Natural killer cell (primary cell): ENCODE measurements at regions not wholly inside any gene's neighbourhood (a gene's known extent, or its start where the extent isn't known, plus 50 kb on each side); places are given as distances from the start of the nearest gene placed in this dataset.
"Not testable (repeated sequence)": the region's sequence is repeated elsewhere in the genome, so short reads cannot be mapped to it uniquely, and the experiment has no call there.

Experiments
- ATAC-seq, 3 donors: fragments of 150-1000 bp in 2 of 3; fragments of 200-7000 bp in 1 of 3; cut with Tn5 transposase; 1 replicate in 1 of 3; 2 replicates in 2 of 3; pipeline ENCODE4 v1.10.0; 2021; ENCODE audit warnings: mild to moderate bottlenecking in 2 of 3, moderate library complexity in 2 of 3
- DNase-seq, 2 donors: peaks; one replicate each; pipeline versions ENCODE4 v3.0.0 to v3.0.0-alpha.2; 2013 to 2021; ENCODE audit warnings: mixed read lengths in 1 of 2
- H3K27ac ChIP-seq: one replicate; pipeline ENCODE4 v1.5.1; 2013; ENCODE audit warnings: mild to moderate bottlenecking, low read length
- H3K27me3 ChIP-seq: one replicate; pipeline ENCODE4 v1.6.1; 2013; ENCODE audit warnings: low read length; ENCODE audit not compliant: control insufficient read depth, insufficient read depth
- H3K36me3 ChIP-seq: one replicate; pipeline ENCODE4 v1.6.1; 2013; ENCODE audit warnings: low read length; ENCODE audit not compliant: control insufficient read depth, insufficient read depth
- H3K4me1 ChIP-seq: one replicate; pipeline ENCODE4 v1.6.1; 2013; ENCODE audit warnings: low read length; ENCODE audit not compliant: control insufficient read depth, insufficient read depth
- H3K4me3 ChIP-seq: one replicate; pipeline ENCODE4 v1.5.1; 2013; ENCODE audit warnings: low read length
- H3K9me3 ChIP-seq: one replicate; pipeline ENCODE4 v1.6.1; 2013; ENCODE audit warnings: low read length; ENCODE audit not compliant: control insufficient read depth, insufficient read depth
- H3K27ac Mint-ChIP-seq, 2 donors: one replicate each; pipeline ENCODE4 v1.8.0; 2022; ENCODE audit warnings: mild to moderate bottlenecking in 2 of 2, mixed read lengths in 2 of 2, moderate library complexity in 1 of 2
- H3K27me3 Mint-ChIP-seq, 2 donors: one replicate each; pipeline ENCODE4 v1.8.0; 2022; ENCODE audit warnings: low read depth in 2 of 2, mixed read lengths in 2 of 2
- H3K36me3 Mint-ChIP-seq: one replicate; pipeline ENCODE4 v1.8.0; 2022; ENCODE audit warnings: mixed read lengths
- H3K4me1 Mint-ChIP-seq, 2 donors: one replicate each; pipeline ENCODE4 v1.8.0; 2022; ENCODE audit warnings: mixed read lengths in 2 of 2
- H3K4me3 Mint-ChIP-seq: one replicate; pipeline ENCODE4 v1.8.0; 2022; ENCODE audit warnings: mild to moderate bottlenecking, moderate library complexity, mixed read lengths
- H3K9me3 Mint-ChIP-seq, 2 donors: one replicate each; pipeline ENCODE4 v1.8.0; 2022; ENCODE audit warnings: mixed read lengths in 2 of 2
- WGBS: methylation state at CpG from one replicate; pipeline ENCODE4 v1.1.7; 2013; ENCODE audit warnings: missing lambda C conversion rate; ENCODE audit not compliant: insufficient coverage; 5-methylcytosine and 5-hydroxymethylcytosine counted together
- intact Hi-C: fragments of 100-400 bp; cut with micrococcal nuclease; formaldehyde crosslinking; loops from one replicate; pipeline ENCODE4 v1.14.2; 2022
- TF ChIP-seq, protein P1 (sequence below): fragments of 200-600 bp; IDR thresholded peaks from one replicate; pipeline ENCODE4 v1.8.0; 2022; ENCODE audit warnings: antibody characterized with exemption

DNA sequence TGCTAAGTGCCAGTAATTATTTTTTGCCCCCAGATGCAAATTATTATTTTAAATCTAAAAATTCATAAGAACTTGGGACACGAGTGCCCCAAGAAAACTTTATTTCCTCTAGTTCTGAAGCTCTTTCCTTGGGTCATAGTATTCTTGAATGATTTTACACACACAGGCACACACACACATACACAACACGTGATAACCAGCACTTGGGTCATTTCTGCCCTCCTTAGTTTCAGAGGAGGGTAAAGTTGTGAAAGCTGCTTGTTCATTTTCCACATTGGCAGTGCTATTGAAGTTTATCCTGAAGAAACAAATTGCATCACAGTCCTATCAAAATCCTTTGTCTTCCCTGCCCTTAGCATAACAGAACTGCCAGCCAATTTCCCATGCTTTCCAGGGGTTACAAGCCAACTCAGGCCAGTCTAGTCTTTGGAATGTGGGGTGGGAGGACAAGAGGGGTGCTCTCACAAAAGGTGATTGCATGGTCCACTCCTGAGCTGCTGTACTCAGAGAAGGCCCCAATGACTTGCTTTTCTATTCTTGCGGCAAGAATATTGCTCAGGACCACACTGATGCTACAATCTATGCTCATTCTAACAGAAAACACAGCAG, 98.5 kb upstream of the POGK start:
- no peak overlapping the region for H3K4me3 Mint-ChIP-seq
- TF ChIP-seq, protein P1, sequence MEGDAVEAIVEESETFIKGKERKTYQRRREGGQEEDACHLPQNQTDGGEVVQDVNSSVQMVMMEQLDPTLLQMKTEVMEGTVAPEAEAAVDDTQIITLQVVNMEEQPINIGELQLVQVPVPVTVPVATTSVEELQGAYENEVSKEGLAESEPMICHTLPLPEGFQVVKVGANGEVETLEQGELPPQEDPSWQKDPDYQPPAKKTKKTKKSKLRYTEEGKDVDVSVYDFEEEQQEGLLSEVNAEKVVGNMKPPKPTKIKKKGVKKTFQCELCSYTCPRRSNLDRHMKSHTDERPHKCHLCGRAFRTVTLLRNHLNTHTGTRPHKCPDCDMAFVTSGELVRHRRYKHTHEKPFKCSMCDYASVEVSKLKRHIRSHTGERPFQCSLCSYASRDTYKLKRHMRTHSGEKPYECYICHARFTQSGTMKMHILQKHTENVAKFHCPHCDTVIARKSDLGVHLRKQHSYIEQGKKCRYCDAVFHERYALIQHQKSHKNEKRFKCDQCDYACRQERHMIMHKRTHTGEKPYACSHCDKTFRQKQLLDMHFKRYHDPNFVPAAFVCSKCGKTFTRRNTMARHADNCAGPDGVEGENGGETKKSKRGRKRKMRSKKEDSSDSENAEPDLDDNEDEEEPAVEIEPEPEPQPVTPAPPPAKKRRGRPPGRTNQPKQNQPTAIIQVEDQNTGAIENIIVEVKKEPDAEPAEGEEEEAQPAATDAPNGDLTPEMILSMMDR = no peak
- peaks cover 9% of the 10 kb centered on the region for H3K36me3 Mint-ChIP-seq
- Histone ChIP-seq H3K27ac (no peak overlapping the region), H3K36me3 (no peaks in the 10 kb centered on the region), H3K9me3 (peaks cover 6% of the 10 kb centered on the region), H3K4me1 (no peaks in the 10 kb centered on the region), H3K4me3 (no peak overlapping the region), H3K27me3 (no peaks in the 10 kb centered on the region)
- DNase-seq = no peak
- 97% methylated on average over 2 of the region's 3 CpGs for WGBS
- no peaks in the 10 kb centered on the region for H3K4me1 Mint-ChIP-seq
- intact Hi-C loops = no loop called here
- no peak overlapping the region for H3K27ac Mint-ChIP-seq
- peaks cover 0 to 7% of the 10 kb centered on the region in 2 donors for H3K27me3 Mint-ChIP-seq
- H3K9me3 Mint-ChIP-seq = peaks cover 0 to 9% of the 10 kb centered on the region in 2 donors
- ATAC-seq = no peak

DNA sequence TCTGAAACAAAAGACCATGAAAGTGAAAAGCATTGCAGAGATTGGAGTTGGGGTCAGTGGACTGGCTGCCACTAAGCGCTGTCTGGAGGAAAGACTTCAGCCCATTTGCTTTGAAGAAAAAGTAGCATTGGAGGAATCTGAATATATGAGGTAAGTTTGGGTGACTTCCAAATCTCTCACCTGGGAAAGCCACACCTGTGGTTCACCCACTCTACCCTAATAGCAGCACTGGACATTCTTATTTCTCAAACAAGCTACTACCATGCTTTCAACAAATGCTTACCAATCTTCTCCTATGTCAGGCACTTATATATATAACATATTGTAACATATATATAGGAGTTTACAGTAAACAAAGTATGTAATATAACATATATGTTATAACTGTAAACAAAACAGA, 76.0 kb upstream of the POGK start:
- Mint-ChIP-seq H3K4me1 (no peaks in the 10 kb centered on the region), H3K27ac (no peak overlapping the region), H3K9me3 (no peaks in the 10 kb centered on the region), H3K27me3 (peaks cover 0 to 2% of the 10 kb centered on the region in 2 donors), H3K4me3 (no peak overlapping the region), H3K36me3 (no peaks in the 10 kb centered on the region)
- TF ChIP-seq, protein P1 = no peak
- ATAC-seq (no peak), DNase-seq (no peak)
- Histone ChIP-seq H3K27ac (no peak overlapping the region), H3K9me3 (no peaks in the 10 kb centered on the region), H3K36me3 (no peaks in the 10 kb centered on the region), H3K4me3 (no peak overlapping the region), H3K4me1 (no peaks in the 10 kb centered on the region), H3K27me3 (peaks cover 2% of the 10 kb centered on the region)
- intact Hi-C loops = no loop called here
- WGBS = 100% methylated on average over 1 of the region's 1 CpG

DNA sequence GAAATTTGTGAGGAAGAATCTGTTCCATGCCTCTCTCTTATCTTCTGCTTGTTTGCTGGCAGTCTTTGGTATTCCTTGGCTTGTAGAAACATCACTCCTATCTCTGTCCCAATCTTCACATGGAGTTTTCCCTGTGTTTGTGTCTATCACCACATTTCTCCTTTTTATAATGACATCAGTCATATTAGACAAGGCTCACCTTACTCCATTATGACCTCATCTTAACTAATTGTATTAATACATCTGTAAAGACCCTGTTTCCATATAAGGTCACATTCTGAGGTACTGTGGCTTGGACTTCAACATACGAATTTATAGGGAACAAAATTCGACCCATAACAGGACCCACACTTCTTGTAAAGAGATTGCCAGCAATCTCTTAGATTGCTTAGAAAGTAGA, 72.3 kb upstream of the POGK start:
- Mint-ChIP-seq H3K4me3 (no peak overlapping the region), H3K27me3 (peaks cover 9 to 11% of the 10 kb centered on the region in 2 donors), H3K4me1 (no peaks in the 10 kb centered on the region), H3K36me3 (peaks cover 9% of the 10 kb centered on the region), H3K9me3 (peaks cover 2 to 7% of the 10 kb centered on the region in 2 donors), H3K27ac (no peak overlapping the region)
- DNase-seq = no peak
- WGBS = 81% methylated on average over 2 of the region's 2 CpGs
- no peak for ATAC-seq
- Histone ChIP-seq H3K4me3 (no peak overlapping the region), H3K4me1 (no peaks in the 10 kb centered on the region), H3K36me3 (no peaks in the 10 kb centered on the region), H3K27ac (no peak overlapping the region), H3K27me3 (peaks cover 3% of the 10 kb centered on the region), H3K9me3 (peaks cover 11% of the 10 kb centered on the region)
- intact Hi-C loops = no loop called here
- TF ChIP-seq, protein P1 = no peak

DNA sequence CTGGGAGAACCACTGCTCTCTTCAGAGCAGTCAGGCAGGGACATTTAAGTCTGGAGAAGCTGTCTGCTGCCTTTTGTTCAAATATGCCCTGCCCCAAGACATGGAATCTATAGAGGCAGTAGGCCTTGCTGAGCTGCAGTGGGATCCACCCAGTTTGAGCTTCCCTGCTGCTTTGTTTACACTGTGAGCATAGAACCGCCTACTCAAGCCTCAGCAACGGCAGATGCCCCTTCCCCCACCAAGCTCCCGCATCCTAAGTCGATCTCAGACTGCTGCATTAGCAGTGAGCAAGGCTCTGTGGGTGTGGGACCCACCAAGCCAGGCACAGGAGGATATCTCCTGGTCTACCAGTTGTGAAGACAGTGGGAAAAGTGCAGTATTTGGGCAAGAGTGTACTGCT, 54.6 kb upstream of the POGK start:
- DNase-seq, H3K9me3 ChIP-seq, intact Hi-C loops, H3K36me3 ChIP-seq, H3K27ac Mint-ChIP-seq, H3K9me3 Mint-ChIP-seq, H3K4me1 ChIP-seq, H3K4me3 Mint-ChIP-seq, H3K4me3 ChIP-seq, H3K36me3 Mint-ChIP-seq, H3K4me1 Mint-ChIP-seq, ATAC-seq, H3K27ac ChIP-seq, H3K27me3 ChIP-seq: not testable (repeated sequence)
- 78% methylated on average over 4 of the region's 4 CpGs for WGBS
- H3K27me3 Mint-ChIP-seq = peaks cover 22 to 35% of the 10 kb centered on the region in 2 donors
